SK-N-SH (cell line): ENCODE measurements at regions not wholly inside any gene's neighbourhood (a gene's known extent, or its start where the extent isn't known, plus 50 kb on each side); places are given as distances from the start of the nearest gene placed in this dataset.
A peak's percentile ranks its signal among the peaks of the same experiment; 100 is the strongest.

ENCODE experiments used
- CTCF ChIA-PET: fragments of 300-600, 350-600 bp; formaldehyde crosslinking; extraction: SDS; loops from one replicate; lab custom pipeline; 2021; lab: Yijun Ruan, JAX
- POLR2A ChIA-PET: fragments of 350-600 bp; sonication (Branson Sonifier 250); formaldehyde crosslinking; extraction: SDS; loops from one replicate; lab custom pipeline; 2020; ENCODE audit warnings: antibody characterized with exemption, inconsistent platforms; lab: Yijun Ruan, JAX
- DNase-seq: peaks from one replicate; pipeline ENCODE4 v3.0.0; 2012
- H2AFZ ChIP-seq: fragments of 200-600 bp; sonication (generic); 2 replicates; pipeline ENCODE4 v1.8.1; 2016; ENCODE audit warnings: antibody characterized with exemption, mild to moderate bottlenecking, low read depth
- H3F3A ChIP-seq: fragments of 200-600 bp; sonication (generic); replicated peaks from 2 replicates; pipeline ENCODE3; 2016; ENCODE audit warnings: antibody characterized with exemption, mild to moderate bottlenecking; ENCODE audit not compliant: insufficient read depth
- H3K27ac ChIP-seq, 2 experiments: fragments of 200-500 bp in 1 of 2; fragments of 200-600 bp in 1 of 2; sonication (Bioruptor generic) in 1 of 2; sonication (generic), shearing (Covaris generic) in 1 of 2; 2 replicates each; pipeline versions ENCODE4 v1.5.1 to v1.6.1; 2014 to 2016; ENCODE audit warnings: low read depth in 2 of 2, inconsistent platforms in 1 of 2, low read length in 1 of 2, mild to moderate bottlenecking in 1 of 2, mixed read lengths in 1 of 2
- H3K27me3 ChIP-seq: fragments of 200-600 bp; sonication (generic), shearing (Covaris generic); 2 replicates; pipeline ENCODE4 v1.6.1; 2016; ENCODE audit warnings: mixed run types; ENCODE audit not compliant: insufficient read depth
- H3K36me3 ChIP-seq, 2 experiments: fragments of 200-500 bp in 1 of 2; fragments of 200-600 bp in 1 of 2; sonication (Bioruptor generic) in 1 of 2; sonication (generic) in 1 of 2; replicated peaks in 1 of 2; 2 replicates each; pipeline versions ENCODE3 to v1.5.1; 2014 to 2016; ENCODE audit warnings: low read length in 1 of 2, mild to moderate bottlenecking in 1 of 2; ENCODE audit not compliant: insufficient read depth in 2 of 2, control insufficient read depth in 1 of 2
- H3K4me1 ChIP-seq, 2 experiments: fragments of 200-500 bp in 1 of 2; fragments of 200-600 bp in 1 of 2; sonication (Bioruptor generic) in 1 of 2; sonication (generic), shearing (Covaris generic) in 1 of 2; 2 replicates each; pipeline versions ENCODE4 v1.5.1 to v1.6.1; 2014 to 2016; ENCODE audit warnings: low read depth in 1 of 2, low read length in 1 of 2, mixed run types in 1 of 2; ENCODE audit not compliant: insufficient read depth in 2 of 2, control insufficient read depth in 1 of 2
- H3K4me2 ChIP-seq: fragments of 200-600 bp; sonication (generic), shearing (Covaris generic); 2 replicates; pipeline ENCODE4 v1.6.1; 2017; ENCODE audit warnings: mixed run types
- H3K4me3 ChIP-seq, 2 experiments: fragments of 200-500 bp in 1 of 2; fragments of 200-600 bp in 1 of 2; sonication (Bioruptor generic) in 1 of 2; sonication (generic), shearing (Covaris generic) in 1 of 2; 2 replicates each; pipeline versions ENCODE4 v1.5.1 to v1.8.1; 2014 to 2016; ENCODE audit warnings: low read depth in 2 of 2, inconsistent platforms in 1 of 2, low read length in 1 of 2, mild to moderate bottlenecking in 1 of 2, mixed read lengths in 1 of 2, moderate library complexity in 1 of 2
- H3K79me2 ChIP-seq: fragments of 200-600 bp; sonication (generic); 2 replicates; pipeline ENCODE4 v1.8.1; 2017; ENCODE audit warnings: mild to moderate bottlenecking; ENCODE audit not compliant: insufficient read depth
- H3K9ac ChIP-seq: fragments of 200-600 bp; sonication (generic); 2 replicates; pipeline ENCODE4 v1.6.1; 2017; ENCODE audit warnings: mixed run types
- H3K9me2 ChIP-seq: fragments of 200-600 bp; sonication (generic); 2 replicates; pipeline ENCODE4 v1.6.1; 2017; ENCODE audit warnings: mixed run types
- H3K9me3 ChIP-seq: fragments of 200-600 bp; sonication (generic); 2 replicates; pipeline ENCODE4 v1.6.1; 2017; ENCODE audit warnings: mixed run types, mild to moderate bottlenecking, moderate library complexity
- H4K20me1 ChIP-seq: fragments of 200-600 bp; sonication (generic); 2 replicates; pipeline ENCODE4 v1.6.1; 2017; ENCODE audit warnings: mild to moderate bottlenecking, mixed run types; ENCODE audit not compliant: insufficient read depth
- CHD2 ChIP-seq: fragments of 150-350 bp; IDR thresholded peaks from 2 replicates; pipeline ENCODE4 v1.6.1; 2018; ENCODE audit warnings: low read length; ENCODE audit not compliant: partially characterized antibody
- CTCF ChIP-seq: fragments of 200-600 bp; sonication (generic); IDR thresholded peaks from 2 replicates; pipeline ENCODE4 v1.6.1; 2017; ENCODE audit warnings: antibody characterized with exemption, mild to moderate bottlenecking, moderate library complexity
- ELF1 ChIP-seq: IDR thresholded peaks from 2 replicates; pipeline ENCODE4 v1.4.0; 2012
- EZH2phosphoT487 ChIP-seq: fragments of 200-600 bp; sonication (generic); IDR thresholded peaks from 2 replicates; pipeline ENCODE4 v1.6.1; 2017; ENCODE audit warnings: low read depth, mixed run types, mild to moderate bottlenecking, antibody characterized with exemption, moderate library complexity, borderline replicate concordance
- FOSL2 ChIP-seq: IDR thresholded peaks from 2 replicates; pipeline ENCODE4 v1.4.0; 2012; ENCODE audit warnings: low read depth, mild to moderate bottlenecking, moderate library complexity, borderline replicate concordance
- FOXM1 ChIP-seq: IDR thresholded peaks from 2 replicates; pipeline ENCODE4 v1.4.0; 2012; ENCODE audit warnings: low read depth, mild to moderate bottlenecking
- GABPA ChIP-seq: IDR thresholded peaks from 2 replicates; pipeline ENCODE4 v1.4.0; 2012; ENCODE audit warnings: low read depth, mild to moderate bottlenecking
- GATA2 ChIP-seq: sonication (generic); formaldehyde crosslinking; IDR thresholded peaks from 2 replicates; pipeline ENCODE4 v1.5.0; 2020; ENCODE audit warnings: mild to moderate bottlenecking, missing genetic modification reagents
- JUND ChIP-seq: IDR thresholded peaks from 2 replicates; pipeline ENCODE4 v1.4.0; 2012
- MXI1 ChIP-seq: IDR thresholded peaks from 2 replicates; pipeline ENCODE4 v1.6.1; 2012; ENCODE audit warnings: mild to moderate bottlenecking, low read depth, low read length, improper control_type of control experiment
- NFIC ChIP-seq: IDR thresholded peaks from 2 replicates; pipeline ENCODE4 v1.4.0; 2012; ENCODE audit warnings: borderline replicate concordance
- POLR2AphosphoS5 ChIP-seq: IDR thresholded peaks from 2 replicates; pipeline ENCODE4 v1.6.1; 2012; ENCODE audit warnings: low read depth, low read length
- RAD21 ChIP-seq: IDR thresholded peaks from 2 replicates; pipeline ENCODE4 v1.6.1; 2012; ENCODE audit warnings: mild to moderate bottlenecking, low read length
- REST ChIP-seq: IDR thresholded peaks from 2 replicates; pipeline ENCODE4 v1.6.1; 2012; ENCODE audit warnings: mild to moderate bottlenecking, low read depth, low read length, moderate library complexity
- RXRA ChIP-seq: IDR thresholded peaks from 2 replicates; pipeline ENCODE4 v1.4.0; 2012; ENCODE audit warnings: low read depth, mild to moderate bottlenecking, borderline replicate concordance
- SIN3A ChIP-seq: IDR thresholded peaks from 2 replicates; pipeline ENCODE4 v1.6.1; 2012; ENCODE audit warnings: low read depth, mild to moderate bottlenecking, low read length, moderate library complexity, borderline replicate concordance
- TAF1 ChIP-seq: IDR thresholded peaks from 2 replicates; pipeline ENCODE4 v1.6.1; 2012; ENCODE audit warnings: low read depth, mild to moderate bottlenecking, low read length, moderate library complexity, borderline replicate concordance
- TCF12 ChIP-seq: IDR thresholded peaks from 2 replicates; pipeline ENCODE4 v1.4.0; 2012
- USF2 ChIP-seq: fragments of 150-350 bp; IDR thresholded peaks from 2 replicates; pipeline ENCODE4 v1.6.1; 2017; ENCODE audit warnings: antibody characterized with exemption, low read length, low read depth, borderline replicate concordance
- YY1 ChIP-seq: IDR thresholded peaks from 2 replicates; pipeline ENCODE4 v1.4.0; 2012; ENCODE audit warnings: low read depth, mild to moderate bottlenecking
- WGBS: methylation state at CpG from one replicate; pipeline ENCODE4 v1.1.6; 2017; ENCODE audit warnings: low lambda C conversion rate; 5-methylcytosine and 5-hydroxymethylcytosine counted together

- Histone ChIP-seq H3K79me2 (no peaks in the 10 kb centered on the region), H3K9ac (no peak overlapping the region), H3K4me2 (peak overlapping the region; percentile 74; the same call in 1 of the 2 replicates), H3K4me3 (peak overlapping the region in 1 of 2 experiments; percentile 52; a peak in 1 of 4 replicates), H3K4me1 (peaks cover 4% of the 10 kb centered on the region in 2 experiments; a peak in 2 of 4 replicates), H3K9me2 (no peaks in the 10 kb centered on the region), H3K27me3 (no peaks in the 10 kb centered on the region; the same call in 1 of the 2 replicates), H3F3A (peaks cover 6% of the 10 kb centered on the region), H3K9me3 (no peaks in the 10 kb centered on the region), H4K20me1 (no peaks in the 10 kb centered on the region)
- CTCF ChIA-PET = interaction anchor here (0.7 to 2.5 kb wide), 16 partner anchors 8 to 560 kb away, joined by 3 to 13 read pairs (median 3); partner anchors contain the start of gene PRKAR1A
- WGBS = 48% methylated on average over 4 of the region's 4 CpGs
- TF ChIP-seq USF2 (no peak), FOSL2 (no peak), JUND (no peak), TCF12 (no peak), GATA2 (CRISPR knock-in tag) (no peak), ELF1 (no peak), EZH2phosphoT487 (no peak), FOXM1 (no peak), RAD21 (no peak), SIN3A (no peak), CHD2 (no peak), YY1 (no peak), TAF1 (no peak)
- TF ChIP-seq, all 33 proteins: peak for 0
- H3K27ac ChIP-seq = no peak overlapping the region
- peak overlapping the region; percentile 48; the same call in 1 of the 2 replicates for H2AFZ ChIP-seq
- POLR2A ChIA-PET = no interaction called here
- no peaks in the 10 kb centered on the region for H3K36me3 ChIP-seq
- no peak for DNase-seq
Measured at GRCh38 chr17:68760141-68760475, 158.9 kb upstream of the FAM20A start.

GRCh38 chr17:68759343-68760140, 158.4 kb upstream of the FAM20A start:
- Histone ChIP-seq H3K4me3 (peak overlapping the region; percentile 42 to 52; a peak in 3 of 4 replicates), H3K4me2 (peak overlapping the region; percentile 74), H3K9me3 (no peaks in the 10 kb centered on the region), H4K20me1 (no peaks in the 10 kb centered on the region), H3K79me2 (no peaks in the 10 kb centered on the region), H3F3A (peaks cover 6% of the 10 kb centered on the region), H3K9me2 (no peaks in the 10 kb centered on the region), H3K27me3 (no peaks in the 10 kb centered on the region), H3K36me3 (no peaks in the 10 kb centered on the region), H3K4me1 (peaks cover 4% of the 10 kb centered on the region in 2 experiments; a peak in 2 of 4 replicates), H3K27ac (peak overlapping the region; percentile 71 to 77), H3K9ac (peak overlapping the region; percentile 54; the same call in 1 of the 2 replicates), H2AFZ (peak overlapping the region; percentile 91)
- CTCF ChIA-PET = interaction anchor here (0.6 to 2.5 kb wide), 20 partner anchors 12 to 868 kb away, joined by 3 to 13 read pairs (median 4); no protein-coding TSS in a partner anchor
- POLR2A ChIA-PET = no interaction called here
- WGBS = 10% methylated on average over 12 of the region's 12 CpGs
- peak; percentile 85 for DNase-seq
- peak; percentile 60 for TF ChIP-seq YY1
- TF ChIP-seq REST = no peak
- peak; percentile 99 for TF ChIP-seq RAD21
- peak; percentile 72 for TF ChIP-seq FOSL2
- TF ChIP-seq GABPA = no peak
- TF ChIP-seq CTCF = peak; percentile 99
- no peak for TF ChIP-seq ELF1
- TF ChIP-seq MXI1 = peak; percentile 46; the same call in 1 of the 2 replicates
- TF ChIP-seq POLR2AphosphoS5 = 0 out of 2 replicates have a peak, but pooled peaks have one; percentile 28
- no peak for TF ChIP-seq NFIC
- peak; percentile 5 for TF ChIP-seq TCF12
- TF ChIP-seq TAF1 = no peak; the same call in 1 of the 2 replicates
- TF ChIP-seq RXRA = no peak
- peak; percentile 70; the same call in 1 of the 2 replicates for TF ChIP-seq SIN3A
